ENCODE measurements at regions not wholly inside any gene's neighbourhood (a gene's known extent, or its start where the extent isn't known, plus 50 kb on each side); places are given as distances from the start of the nearest gene placed in this dataset.

DNA sequence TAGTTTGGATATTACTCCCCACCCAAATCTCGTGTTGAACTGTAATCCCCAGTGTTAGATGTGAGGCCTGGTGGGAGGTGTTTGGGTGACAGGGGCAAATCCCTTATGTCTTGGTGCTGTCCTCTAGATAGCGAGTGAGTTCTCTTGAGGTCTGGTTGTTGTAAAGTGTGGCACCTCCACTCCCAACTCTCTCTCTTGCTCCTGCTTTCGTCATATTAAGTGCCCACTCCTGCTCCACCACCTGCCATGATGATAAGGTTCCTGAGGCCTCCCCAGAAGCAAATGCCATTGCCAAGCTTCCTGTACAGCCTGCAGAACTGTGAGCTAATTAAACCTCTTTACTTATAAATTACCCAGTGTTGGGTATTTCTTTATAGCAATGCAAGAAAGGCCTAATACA lies 944.3 kb downstream of the ADGRL3 start:
- Histone ChIP-seq H3K9me3 (no peaks in the 10 kb centered on the region), H3K4me3 (no peak overlapping the region), H3K4me1 (no peaks in the 10 kb centered on the region), H3K27ac (no peak overlapping the region), H3K27me3 (no peaks in the 10 kb centered on the region), H3K36me3 (no peaks in the 10 kb centered on the region)
- TF ChIP-seq, protein P1, sequence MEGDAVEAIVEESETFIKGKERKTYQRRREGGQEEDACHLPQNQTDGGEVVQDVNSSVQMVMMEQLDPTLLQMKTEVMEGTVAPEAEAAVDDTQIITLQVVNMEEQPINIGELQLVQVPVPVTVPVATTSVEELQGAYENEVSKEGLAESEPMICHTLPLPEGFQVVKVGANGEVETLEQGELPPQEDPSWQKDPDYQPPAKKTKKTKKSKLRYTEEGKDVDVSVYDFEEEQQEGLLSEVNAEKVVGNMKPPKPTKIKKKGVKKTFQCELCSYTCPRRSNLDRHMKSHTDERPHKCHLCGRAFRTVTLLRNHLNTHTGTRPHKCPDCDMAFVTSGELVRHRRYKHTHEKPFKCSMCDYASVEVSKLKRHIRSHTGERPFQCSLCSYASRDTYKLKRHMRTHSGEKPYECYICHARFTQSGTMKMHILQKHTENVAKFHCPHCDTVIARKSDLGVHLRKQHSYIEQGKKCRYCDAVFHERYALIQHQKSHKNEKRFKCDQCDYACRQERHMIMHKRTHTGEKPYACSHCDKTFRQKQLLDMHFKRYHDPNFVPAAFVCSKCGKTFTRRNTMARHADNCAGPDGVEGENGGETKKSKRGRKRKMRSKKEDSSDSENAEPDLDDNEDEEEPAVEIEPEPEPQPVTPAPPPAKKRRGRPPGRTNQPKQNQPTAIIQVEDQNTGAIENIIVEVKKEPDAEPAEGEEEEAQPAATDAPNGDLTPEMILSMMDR (IDR thresholded peaks at IDR 0.05) = no peak
- TF ChIP-seq POLR2AphosphoS5 (IDR thresholded peaks at IDR 0.05) = no peak
- no peak for TF ChIP-seq POLR2A (IDR thresholded peaks at IDR 0.05)
- no peak for DNase-seq (ENCODE audit: low spot score in 2 of 2)
- intact Hi-C loops (cut with DNase I; ENCODE audit: low total_unique reads) = no loop called here

DNA sequence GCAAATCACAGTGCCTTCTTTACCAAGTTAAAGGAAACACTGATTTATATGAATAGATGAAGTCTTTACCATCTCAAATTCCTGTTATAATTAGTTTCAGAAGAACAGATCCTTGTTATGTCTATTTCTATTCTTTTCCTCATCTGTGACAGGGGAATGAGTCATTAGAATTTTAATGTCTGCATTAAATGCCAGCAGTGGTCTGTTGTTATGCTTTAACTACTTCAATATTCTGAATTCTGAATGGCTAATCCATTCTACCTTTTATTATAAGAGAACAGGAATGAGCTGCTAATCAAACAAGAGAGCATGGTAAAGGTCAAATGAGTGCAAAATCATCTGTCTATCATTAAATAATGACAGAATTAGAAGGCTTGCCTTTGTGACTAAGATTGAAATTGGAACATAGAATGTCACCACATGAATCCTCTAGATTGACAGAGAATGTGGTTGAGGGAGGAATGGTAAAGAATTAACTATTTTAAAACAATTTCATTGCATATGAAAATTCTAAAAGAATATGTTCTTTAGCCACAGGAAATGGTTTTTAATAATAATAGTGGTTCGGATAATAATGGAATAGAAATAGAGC lies 935.5 kb downstream of the ADGRL3 start:
- Histone ChIP-seq H3K9me3 (peaks cover 0 to 11% of the 10 kb centered on the region in 2 donors), H3K4me1 (no peaks in the 10 kb centered on the region), H3K4me3 (no peak overlapping the region), H3K27me3 (no peaks in the 10 kb centered on the region), H3K36me3 (no peaks in the 10 kb centered on the region), H3K27ac (no peak overlapping the region)
- TF ChIP-seq POLR2A (IDR thresholded peaks at IDR 0.05) (no peak), POLR2AphosphoS5 (IDR thresholded peaks at IDR 0.05) (no peak)
- TF ChIP-seq, protein P1 (IDR thresholded peaks at IDR 0.05) = no peak
- DNase-seq (ENCODE audit: low spot score in 2 of 2) = no peak
- intact Hi-C loops (cut with DNase I; ENCODE audit: low total_unique reads) = no loop called here

DNA sequence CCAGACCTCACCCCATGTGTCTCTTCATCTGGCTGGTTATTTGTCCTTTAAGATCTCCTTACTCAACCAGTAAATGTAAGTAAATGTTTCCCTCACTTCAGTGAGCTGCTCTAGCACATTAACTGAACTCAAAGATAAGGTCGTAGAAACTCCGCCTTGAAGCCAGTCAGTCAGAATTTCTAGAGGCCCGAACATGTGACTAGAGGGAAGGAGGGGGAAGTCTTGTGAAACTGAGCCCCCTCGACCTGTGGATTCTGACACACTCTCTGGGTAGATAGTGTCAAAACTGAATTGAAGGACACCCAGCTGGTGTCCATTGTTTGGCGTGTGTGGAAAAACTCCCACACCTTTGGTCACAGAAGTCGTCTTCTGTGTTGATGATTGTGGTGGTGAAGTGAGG lies 933.9 kb downstream of the ADGRL3 start:
- Histone ChIP-seq H3K27me3 (no peaks in the 10 kb centered on the region), H3K36me3 (no peaks in the 10 kb centered on the region), H3K9me3 (peaks cover 0 to 11% of the 10 kb centered on the region in 2 donors), H3K27ac (no peak overlapping the region), H3K4me1 (no peaks in the 10 kb centered on the region), H3K4me3 (no peak overlapping the region)
- no peak for DNase-seq (ENCODE audit: low spot score in 2 of 2)
- intact Hi-C loops (cut with DNase I; ENCODE audit: low total_unique reads) = no loop called here
- TF ChIP-seq POLR2A (IDR thresholded peaks at IDR 0.05) (no peak), POLR2AphosphoS5 (IDR thresholded peaks at IDR 0.05) (no peak)
- TF ChIP-seq, protein P1 (IDR thresholded peaks at IDR 0.05) = no peak

DNA sequence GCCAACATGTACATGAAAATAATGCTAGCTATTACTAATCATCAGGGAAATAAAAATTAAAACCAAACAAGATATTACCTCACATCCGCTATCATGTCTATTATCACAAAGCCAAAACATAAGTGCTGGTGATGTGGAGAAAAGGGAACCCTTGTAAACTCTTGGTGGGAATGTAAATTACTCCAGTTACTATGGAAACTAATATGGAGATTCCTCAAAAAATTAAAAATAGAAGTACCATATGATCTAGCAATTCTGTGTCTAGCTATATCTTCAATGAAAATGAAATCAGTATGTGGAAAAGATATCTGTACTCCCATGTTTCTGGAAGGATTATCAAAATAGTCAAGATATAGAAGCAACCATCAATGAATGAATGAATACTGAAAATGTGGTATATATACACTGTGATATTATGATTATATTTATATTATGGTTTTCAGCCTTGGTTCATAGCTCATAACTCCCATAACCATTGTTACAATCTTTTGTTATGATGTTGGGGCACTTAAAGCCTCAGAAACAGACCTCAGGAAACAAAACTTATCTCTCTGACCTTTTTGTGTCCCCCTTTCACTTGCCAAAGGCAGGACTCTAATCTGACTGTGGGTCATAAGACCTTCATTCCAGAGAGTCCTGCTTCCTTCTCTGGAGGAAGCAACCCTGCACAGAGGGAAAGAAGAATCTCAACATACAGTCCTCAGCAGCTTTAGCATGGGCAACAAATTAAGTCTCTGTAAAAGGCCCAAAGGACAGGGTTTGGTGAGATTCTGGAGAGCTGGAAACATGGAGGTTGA lies 933.2 kb downstream of the ADGRL3 start:
- peaks cover 0 to 11% of the 10 kb centered on the region in 2 donors for H3K9me3 ChIP-seq
- no peaks in the 10 kb centered on the region for H3K27me3 ChIP-seq
- H3K36me3 ChIP-seq = no peaks in the 10 kb centered on the region
- H3K4me3 ChIP-seq = no peak overlapping the region
- no peaks in the 10 kb centered on the region for H3K4me1 ChIP-seq
- H3K27ac ChIP-seq = no peak overlapping the region
- intact Hi-C loops (cut with DNase I; ENCODE audit: low total_unique reads) = no loop called here
- no peak for DNase-seq (ENCODE audit: low spot score in 2 of 2)
- TF ChIP-seq POLR2A (IDR thresholded peaks at IDR 0.05) (no peak), POLR2AphosphoS5 (IDR thresholded peaks at IDR 0.05) (no peak)
- TF ChIP-seq, protein P1 (IDR thresholded peaks at IDR 0.05) = no peak

DNA sequence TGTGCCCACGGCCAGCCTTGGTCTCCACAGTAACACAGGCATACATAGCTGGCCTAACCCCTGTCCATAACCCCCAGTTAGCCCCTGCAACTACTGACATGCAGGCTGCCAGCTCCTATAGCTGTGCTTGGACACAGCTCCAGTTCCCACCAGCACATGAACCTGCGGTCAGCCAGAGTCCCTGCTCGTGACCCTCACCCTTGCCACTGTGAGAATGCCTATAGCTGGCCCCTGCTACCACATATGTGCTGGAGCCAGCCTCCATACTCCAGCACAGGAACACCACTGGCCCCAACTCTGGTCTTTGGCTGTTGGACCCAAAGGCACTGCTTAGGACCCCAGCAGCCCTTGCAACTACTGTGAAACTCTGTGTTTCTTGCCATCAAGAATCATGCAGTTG lies 930.9 kb downstream of the ADGRL3 start:
- Histone ChIP-seq H3K36me3 (no peaks in the 10 kb centered on the region), H3K27ac (no peak overlapping the region), H3K4me3 (no peak overlapping the region), H3K27me3 (no peaks in the 10 kb centered on the region), H3K4me1 (no peaks in the 10 kb centered on the region), H3K9me3 (peaks cover 0 to 11% of the 10 kb centered on the region in 2 donors)
- TF ChIP-seq, protein P1 (IDR thresholded peaks at IDR 0.05) = no peak
- TF ChIP-seq POLR2A (IDR thresholded peaks at IDR 0.05) = no peak
- no peak for TF ChIP-seq POLR2AphosphoS5 (IDR thresholded peaks at IDR 0.05)
- intact Hi-C loops (cut with DNase I; ENCODE audit: low total_unique reads) = no loop called here
- no peak for DNase-seq (ENCODE audit: low spot score in 2 of 2)
